Dedifferentiated amniotic fluid mesenchymal stem cell (primary cell): ENCODE measurements at regions not wholly inside any gene's neighbourhood (a gene's known extent, or its start where the extent isn't known, plus 50 kb on each side); places are given as distances from the start of the nearest gene placed in this dataset.
"Not testable (repeated sequence)": the region's sequence is repeated elsewhere in the genome, so short reads cannot be mapped to it uniquely, and the experiment has no call there.

Source experiments
- DNase-seq: peaks from one replicate; pipeline ENCODE4 v3.0.0-alpha.2; 2016; ENCODE audit errors: extremely low spot score

DNA sequence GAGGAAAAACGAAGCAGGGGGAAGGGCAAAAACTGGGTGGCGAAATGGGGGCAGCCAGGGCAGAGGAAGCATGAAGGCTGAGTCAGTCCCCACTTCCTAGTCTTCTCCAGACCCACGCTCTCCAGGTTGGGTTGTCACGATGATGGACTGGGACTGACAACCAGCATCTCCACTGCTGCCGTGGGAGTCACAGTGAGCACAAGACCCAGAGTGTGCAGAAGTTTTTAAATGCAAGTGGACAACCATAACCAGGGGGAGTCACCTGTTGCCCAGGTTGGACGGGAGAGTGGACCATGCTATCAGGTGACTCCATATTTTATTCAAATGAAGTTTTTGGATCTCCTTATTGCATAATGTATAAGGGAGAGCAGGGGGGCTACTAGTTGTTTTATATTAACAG, 511.4 kb upstream of the ZFP42 start:
- DNase-seq = no peak

DNA sequence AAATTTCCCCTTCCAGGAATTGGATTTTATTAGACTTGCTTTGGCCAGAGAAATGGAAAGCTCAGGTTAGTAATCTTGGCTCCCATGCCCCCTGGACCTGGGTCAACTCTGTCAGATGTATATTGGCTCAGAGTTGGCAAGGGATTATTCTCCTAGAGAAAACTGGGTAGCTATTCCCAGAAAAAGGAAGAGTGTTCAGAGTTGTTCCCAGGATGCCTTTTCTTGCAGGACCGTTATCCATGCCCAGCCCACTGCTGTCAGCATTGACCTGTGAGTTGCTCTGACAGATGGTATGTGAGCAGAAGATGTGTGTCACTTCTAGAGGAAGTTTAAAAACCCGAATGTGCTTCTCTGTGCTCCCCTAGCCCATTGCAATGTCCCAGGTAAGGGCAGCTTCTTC, 509.9 kb upstream of the ZFP42 start:
- no peak for DNase-seq

DNA sequence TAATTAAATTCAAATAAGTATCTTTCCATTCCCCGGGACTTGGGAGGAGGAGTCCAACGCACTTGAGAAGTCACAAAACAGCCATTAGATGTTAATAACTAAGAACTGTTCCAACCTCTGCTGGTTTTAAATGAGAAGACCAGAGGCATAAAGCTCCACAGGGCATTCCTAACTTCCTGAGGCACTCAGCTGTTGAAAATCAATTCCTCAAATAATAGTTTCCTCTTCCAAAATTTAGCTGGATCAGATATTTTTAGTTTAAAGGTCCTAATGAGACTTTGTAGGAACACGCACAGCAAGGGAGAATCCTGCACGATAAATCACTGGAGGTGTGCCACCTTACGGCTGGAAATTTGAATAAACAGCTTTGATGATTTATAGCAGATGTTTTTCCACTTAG, 504.3 kb upstream of the ZFP42 start:
- no peak for DNase-seq

DNA sequence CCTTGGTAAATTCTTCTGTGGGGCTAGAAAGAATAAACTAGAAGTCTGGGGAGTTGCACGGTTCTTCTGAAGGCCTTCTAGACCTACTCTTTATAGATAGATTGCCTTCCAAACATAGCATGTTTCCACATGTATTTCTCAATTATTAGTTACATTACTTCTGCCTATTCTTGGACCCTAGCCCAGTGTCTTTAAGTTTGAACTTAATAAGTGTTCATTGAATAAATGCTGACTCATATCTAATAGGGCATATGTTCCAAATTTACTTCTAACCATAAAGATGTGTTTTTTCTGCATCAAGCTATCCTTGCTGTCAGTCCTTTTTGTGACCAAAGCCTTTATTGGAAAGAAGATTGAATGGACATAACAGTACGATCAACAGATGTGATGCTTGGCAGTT, 503.6 kb upstream of the ZFP42 start:
- DNase-seq = no peak

DNA sequence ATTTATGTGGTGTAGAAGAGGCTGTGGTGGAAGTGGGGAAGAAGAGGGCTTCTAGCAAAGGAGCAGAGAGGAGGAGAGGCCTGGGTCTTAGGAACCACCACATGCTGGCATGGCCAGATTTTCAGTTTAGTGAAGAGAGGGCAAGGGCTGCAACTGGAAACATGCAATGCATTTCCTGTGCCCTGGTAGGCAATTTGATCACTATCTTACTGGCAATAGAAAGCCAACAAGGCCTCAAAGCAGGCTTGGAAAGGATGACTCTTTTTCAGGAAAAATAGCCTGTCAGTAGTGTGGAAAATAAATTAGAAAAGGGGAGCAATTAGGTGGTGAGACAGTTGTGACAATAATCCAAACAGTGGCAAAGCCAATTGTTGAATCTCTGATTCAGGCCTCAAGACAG, 501.9 kb upstream of the ZFP42 start:
- no peak for DNase-seq

DNA sequence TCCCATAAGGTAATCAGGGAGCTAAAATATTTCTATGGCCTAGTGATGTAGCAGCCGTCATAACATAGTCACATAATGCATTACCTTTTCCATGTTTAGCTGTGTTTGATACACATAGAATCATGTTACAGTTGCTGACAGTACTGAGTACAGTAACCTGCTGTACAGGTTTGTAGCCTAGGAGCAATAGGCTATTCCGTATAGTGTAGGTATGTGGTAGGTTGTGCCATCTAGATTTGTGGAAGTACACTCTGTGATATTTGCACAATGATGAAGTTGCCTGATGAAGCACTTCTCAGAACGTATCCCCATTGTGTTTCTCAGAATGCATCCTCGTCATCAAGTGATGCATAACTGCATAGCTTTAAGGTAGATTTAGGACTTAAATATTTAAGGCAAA, 495.6 kb upstream of the ZFP42 start:
- no peak for DNase-seq

DNA sequence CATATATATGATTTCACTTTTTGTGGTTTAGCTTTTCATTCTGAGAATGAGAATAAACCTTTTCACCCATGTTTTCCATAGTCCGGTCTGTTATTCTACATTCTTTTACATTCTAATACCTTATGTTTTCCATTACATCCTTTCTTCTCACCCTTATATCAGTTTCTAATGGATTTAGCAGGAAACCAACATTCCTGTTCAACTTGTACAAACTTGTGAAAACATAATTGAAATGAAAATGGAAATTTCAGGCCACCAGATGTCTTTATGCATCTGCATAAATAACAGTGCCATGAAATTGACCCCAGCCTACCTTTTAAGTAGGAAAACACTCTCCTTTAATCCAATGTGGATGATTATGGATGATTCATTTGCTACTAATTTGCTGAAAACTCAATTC, 494.8 kb upstream of the ZFP42 start:
- DNase-seq = no peak

DNA sequence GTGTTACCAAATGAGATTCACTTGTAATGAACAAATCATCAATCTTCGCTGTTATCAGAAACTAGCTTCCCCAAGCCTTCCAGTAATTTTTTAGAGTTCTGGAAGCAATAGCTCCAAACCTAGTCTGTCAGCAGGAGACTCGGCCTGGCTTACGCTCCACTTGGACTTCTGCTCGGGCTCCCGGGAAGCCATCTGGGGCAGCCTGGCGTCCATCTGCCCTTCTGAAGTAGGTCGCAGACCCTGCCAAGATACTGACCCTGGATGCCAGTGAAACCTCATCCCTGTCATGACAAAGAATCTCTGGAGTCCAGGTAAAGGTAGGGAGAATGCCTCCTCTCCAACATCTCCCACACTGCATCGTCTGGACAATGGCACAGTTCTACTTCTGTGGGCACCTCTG, 493.8 kb upstream of the ZFP42 start:
- DNase-seq = no peak

DNA sequence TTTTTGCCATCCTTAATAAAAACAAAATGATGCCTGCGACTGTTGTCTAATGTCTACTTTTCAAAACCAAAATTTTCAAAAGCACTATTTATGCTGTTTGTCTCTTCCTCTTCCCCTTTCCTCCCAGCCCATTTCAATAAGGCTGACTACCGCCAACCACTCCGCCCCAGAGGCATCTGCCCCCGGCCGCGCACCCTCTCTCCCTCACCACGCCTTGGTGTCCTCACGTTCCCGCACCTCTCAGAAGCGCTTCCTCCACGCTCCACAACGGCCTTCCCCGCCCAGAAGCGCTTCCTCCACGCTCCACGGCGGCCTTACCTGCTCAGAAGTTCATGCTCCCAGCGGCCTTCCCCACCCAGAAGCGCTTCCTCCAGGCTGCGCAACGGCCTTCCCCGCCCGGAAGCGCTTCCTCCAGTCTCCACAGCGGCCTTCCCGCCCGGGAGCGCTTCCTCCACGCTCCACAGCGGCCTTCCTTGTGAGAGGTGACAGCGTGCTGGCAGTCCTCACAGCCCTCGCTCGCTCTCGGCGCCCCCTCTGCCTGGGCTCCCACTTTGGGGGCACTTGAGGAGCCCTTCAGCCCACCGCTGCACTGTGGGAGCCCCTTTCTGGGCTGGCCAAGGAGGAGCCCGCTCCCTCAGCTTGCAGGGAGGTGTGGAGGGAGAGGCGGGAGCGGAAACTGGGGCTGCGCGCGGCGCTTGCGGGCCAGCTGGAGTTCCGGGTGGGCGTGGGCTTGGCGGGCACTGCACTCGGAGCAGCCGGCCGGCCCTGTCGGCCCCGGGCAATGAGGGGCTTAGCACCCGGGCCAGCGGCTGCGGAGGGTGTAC, 490.4 kb upstream of the ZFP42 start:
- DNase-seq = no peak

DNA sequence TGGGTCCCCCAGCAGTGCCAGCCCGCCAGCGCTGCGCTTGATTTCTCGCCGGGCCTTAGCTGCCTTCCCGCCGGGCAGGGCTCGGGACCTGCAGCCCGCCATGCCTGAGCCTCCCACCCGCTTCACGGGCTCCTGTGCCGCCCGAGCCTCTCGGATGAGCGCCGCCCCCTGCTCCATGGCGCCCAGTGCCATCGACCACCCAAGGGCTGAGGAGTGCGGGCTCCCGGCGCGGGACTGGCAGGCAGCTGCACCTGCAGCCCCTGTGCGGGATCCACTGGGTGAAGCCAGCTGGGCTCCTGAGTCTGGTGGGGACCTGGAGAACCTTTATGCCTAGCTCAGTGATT, 489.8 kb upstream of the ZFP42 start:
- not testable (repeated sequence) for DNase-seq

DNA sequence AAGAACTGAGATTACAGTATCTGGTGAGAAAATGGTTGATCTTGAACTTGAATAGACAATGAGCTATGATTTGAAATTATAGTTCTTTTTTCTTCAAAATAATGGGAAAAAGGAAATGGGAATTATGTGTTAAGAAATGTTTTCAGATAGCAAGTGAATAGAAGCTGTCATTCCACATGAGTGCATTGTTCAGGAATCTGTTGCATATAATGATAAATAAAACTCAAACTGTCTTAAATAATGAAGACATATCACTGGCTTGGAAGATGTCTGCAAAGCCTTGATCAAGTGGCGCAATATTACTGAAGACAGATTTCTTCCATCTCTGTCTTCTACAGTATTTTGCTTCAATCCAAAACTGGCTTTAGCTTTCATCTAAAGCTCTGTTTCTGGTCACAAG, 479.3 kb upstream of the ZFP42 start:
- no peak for DNase-seq

DNA sequence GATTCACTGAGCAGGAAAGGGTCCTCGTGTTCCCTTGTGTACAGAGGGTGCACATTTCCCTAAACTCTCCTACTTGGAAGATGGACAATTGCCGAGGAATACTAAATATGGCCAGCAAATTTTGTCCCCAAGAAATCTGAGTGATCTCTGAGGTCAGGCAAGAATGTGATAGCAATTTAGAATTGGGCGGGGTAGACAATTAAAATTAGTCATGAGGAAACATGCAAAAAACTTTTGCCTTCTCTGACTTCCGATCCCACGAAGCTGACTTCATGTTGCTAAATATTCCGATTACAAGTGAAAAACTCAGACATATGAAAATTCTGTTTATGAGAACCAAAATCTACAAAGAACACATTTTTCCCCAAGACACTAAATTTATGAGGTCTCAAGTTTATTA, 453.9 kb upstream of the ZFP42 start:
- no peak for DNase-seq

DNA sequence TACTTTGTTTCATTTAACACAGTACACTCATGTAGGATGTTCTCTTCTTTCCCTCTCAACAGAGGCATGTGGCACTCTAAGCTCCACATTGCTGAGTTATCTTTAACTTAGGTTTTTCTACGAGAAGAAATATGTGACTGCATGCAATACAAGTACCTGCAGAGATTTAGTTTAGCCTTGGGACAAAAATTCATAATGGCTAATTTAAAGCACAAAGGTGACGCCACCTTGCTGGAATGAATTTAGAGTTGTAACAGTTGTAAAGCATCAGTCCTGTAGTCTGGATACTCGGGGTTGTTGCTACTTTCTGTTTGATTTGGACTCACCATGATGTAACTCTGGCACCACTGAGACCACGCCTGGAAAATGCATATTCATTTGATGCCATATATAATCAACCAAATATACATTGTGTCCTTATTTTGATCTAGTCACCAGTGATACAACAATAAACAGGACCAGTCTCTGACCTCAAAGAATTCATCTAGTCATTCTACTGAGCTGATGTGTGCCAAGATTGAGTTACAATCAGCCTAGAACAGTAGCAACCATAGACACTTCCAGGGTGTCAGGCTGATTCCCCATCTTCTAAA, 451.0 kb upstream of the ZFP42 start:
- no peak for DNase-seq

DNA sequence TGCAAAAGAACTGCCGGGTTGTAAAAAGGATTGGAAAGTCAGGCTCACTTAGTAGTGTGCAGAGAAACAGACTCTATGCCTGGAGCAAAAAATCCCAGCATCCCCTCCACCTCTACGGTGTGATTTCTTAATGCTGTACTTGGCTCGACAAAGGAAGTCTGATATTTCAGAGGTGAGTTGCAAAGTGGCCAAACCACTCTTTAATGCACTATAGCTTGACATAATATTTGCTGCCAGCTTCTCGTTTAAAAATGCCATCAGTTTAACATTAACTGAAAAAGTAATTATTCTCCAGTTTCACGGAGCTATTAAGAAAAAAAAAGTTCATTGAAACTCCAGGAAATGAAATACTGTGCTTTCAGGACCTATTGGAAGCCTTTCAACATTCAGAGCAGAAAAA, 448.3 kb upstream of the ZFP42 start:
- DNase-seq = no peak

DNA sequence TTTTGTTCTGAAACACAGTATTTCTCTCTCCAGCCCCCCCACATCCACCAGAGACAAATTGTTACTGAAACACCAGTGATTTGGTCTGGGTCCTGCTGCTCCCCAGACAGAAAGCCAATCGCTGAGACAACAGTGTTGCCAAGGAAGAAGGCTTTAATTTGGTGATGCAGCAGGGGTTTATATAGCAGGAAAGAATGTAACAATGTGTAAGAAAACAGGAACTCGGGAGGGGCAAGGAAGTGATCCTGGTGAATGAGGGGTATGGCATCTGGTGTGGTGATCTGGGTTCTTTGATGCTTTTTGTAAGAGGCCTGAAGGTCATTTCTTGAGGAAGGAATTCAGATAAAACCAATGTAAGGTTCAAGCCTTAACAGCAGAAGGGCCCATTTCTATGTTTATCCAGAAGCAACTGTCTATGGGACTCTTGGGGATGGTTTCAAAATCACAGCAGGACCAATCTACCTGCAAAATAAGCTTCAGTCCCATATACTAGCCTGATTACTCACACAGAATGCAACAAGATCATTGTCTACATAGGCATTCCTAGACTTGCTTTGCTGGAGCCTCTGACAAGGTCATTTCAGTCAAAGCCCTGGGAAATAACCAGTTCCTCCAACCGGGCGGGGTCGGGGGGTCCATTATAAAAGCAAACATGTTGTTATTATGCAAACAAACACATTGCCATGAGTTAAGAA, 445.2 kb upstream of the ZFP42 start:
- no peak for DNase-seq

DNA sequence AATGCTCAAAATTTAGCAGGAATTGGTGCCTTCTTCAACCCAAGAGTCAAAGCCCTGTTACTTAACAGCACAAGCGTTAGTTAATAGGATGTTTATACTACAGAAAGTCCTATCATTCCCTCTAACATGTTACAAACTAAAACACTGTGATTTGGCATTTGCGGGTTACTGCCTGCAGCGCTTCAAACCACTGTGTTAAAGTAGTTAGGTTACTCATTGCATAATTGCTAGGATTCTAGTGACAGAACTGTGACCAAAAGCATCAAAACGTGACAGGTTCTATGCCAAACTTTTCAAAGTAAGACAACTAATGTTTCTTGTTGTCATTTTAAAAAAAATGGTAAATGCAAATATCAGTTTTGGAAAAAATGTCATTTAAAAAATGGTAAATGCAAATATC, 442.8 kb upstream of the ZFP42 start:
- DNase-seq = no peak

DNA sequence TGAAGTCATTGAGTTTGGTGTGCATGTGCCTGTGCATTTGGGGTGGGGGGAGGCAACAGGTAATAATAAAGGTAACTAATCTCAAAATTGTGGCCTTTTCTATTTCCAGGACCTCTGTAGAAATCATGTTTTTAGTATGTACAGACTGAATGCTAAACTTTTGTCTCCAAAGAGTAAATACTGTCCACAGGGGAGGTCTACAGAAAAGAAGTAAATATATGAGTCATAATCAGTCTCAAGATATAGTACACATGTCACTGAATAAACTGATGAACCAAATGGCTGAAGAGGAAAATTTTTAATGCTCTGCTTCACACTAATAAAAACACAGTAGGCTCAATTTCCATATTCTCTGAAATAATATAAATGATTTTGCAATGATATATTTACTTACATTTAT, 440.4 kb upstream of the ZFP42 start:
- no peak for DNase-seq

DNA sequence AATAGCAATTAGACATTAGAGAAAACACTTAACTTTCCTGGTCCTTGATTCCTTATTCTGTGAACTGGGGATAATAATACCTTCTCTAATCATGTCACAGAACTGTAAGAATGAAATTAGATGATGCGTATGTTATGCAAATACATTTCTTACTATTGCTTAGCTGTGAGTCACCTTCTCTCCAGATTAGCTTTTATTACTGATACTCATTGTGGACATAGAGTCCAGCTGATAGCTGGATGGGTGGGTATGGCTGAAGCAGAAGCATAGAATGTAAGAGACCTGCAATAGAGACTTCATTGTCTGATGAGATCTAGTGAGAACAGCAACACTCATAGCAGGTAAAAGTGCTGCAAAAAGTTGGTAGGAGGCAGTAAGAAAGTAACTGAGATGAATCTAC, 437.2 kb upstream of the ZFP42 start:
- DNase-seq = no peak

DNA sequence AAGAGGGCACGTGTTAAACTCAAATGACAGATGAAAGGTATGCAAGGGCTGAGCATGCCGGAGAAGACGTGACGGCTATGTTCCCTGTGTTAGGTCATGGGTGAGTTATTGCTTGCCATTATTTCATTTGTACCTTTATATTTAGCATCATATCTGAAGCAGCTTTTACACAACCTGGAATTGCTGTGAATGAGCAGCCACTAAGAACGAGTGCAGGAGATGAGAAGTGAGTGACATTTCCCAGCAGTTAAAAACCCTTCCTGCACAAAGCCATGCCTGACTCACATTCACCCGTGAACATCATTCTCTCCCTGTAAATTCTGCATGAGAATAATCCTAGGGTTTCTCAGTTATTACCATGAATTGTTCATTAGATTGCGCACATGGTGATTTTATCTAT, 433.2 kb upstream of the ZFP42 start:
- no peak for DNase-seq

DNA sequence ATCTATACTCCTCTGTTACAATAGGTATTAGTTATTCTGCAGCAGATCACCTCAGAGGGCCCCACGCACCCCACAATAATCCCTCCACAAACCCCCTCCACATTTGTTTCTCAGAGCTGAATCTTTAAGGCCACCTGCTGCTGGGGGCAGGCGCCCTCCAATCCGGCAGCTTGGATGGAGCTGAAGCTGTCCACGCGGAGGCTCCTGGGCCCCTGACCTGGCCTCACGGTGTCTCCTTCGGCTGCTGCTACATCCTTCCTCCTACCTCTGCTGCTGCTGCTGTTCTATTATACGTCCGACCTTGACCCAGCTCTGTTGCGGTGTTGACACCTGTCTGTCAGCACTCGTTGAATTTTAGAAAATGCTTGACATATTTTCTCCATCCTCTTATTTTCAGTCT, 430.2 kb upstream of the ZFP42 start:
- no peak for DNase-seq

DNA sequence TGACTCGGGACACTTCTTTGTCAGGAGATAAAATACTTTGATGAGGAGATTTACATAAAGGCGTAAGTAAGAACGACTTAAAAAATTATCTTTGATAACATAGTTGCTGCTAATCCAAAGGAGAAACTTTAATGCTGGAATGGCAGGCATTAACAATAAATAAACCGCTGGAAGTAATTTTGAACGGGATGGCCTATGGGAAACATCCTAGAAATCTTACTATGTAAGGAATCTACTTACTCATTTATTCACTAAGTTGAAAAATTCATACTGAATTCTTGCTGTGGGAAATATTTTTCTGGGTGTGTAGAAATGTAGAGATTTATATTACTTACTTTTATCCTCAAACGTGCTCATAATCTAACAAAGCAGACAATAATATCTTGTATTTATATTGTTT, 425.7 kb upstream of the ZFP42 start:
- DNase-seq = no peak

DNA sequence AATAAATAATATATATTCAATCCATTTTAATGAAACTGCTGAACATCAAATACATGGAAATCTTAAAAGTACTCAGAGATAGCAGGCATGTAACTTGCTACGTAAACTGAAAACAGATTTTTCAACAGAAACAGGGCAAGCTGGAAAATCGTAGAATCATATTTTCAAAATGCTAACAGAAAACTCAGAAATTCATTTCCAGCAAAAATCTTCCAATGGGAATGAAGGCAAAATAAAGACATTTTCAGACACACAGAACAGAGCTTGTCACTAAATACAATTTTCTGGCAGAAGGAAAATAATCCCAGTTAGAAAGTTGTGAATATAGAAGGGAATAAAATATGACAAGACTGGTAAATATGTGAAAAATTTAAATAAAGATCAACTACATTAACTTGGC, 419.9 kb upstream of the ZFP42 start:
- DNase-seq = no peak

DNA sequence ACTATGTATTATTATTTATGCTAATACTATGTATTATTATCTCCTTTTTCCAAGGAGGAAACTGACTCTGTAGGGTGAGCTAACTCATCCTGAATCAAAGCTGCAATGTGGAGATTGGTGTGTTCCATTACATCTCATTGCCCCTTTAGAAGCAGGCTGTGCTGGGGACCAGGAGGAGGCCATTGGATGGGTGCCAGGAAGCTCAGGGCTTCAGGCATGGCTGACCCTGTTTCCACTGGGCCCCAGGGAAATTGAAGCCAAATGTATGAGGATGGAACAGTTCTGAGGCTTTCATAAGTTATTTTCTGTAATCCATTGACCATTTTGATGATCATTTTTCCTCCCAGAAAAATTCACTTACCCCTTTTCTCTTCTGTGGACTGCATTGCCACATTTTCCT, 418.8 kb upstream of the ZFP42 start:
- DNase-seq = no peak
